Mesothelial cell of epicardium (in vitro differentiated cells): ENCODE measurements at regions not wholly inside any gene's neighbourhood (a gene's known extent, or its start where the extent isn't known, plus 50 kb on each side); places are given as distances from the start of the nearest gene placed in this dataset.

Source experiments
- DNase-seq, 2 experiments: peaks; one replicate each; pipeline ENCODE4 v3.0.0; 2021; ENCODE audit warnings: low spot score in 2 of 2; ENCODE audit not compliant: unreplicated experiment in 2 of 2
- H3K27ac Mint-ChIP-seq: 2 replicates; pipeline ENCODE4 v1.8.0; 2021; ENCODE audit warnings: mixed read lengths
- H3K27me3 Mint-ChIP-seq: 2 replicates; pipeline ENCODE4 v1.8.0; 2021; ENCODE audit warnings: low read depth, mixed read lengths
- H3K36me3 Mint-ChIP-seq: 2 replicates; pipeline ENCODE4 v1.8.0; 2021; ENCODE audit warnings: mixed read lengths
- H3K4me1 Mint-ChIP-seq: 2 replicates; pipeline ENCODE4 v1.8.0; 2021; ENCODE audit warnings: mixed read lengths
- H3K4me3 Mint-ChIP-seq: 2 replicates; pipeline ENCODE4 v1.8.0; 2021; ENCODE audit warnings: mild to moderate bottlenecking, moderate library complexity, mixed read lengths
- H3K9me3 Mint-ChIP-seq: 2 replicates; pipeline ENCODE4 v1.8.0; 2021; ENCODE audit warnings: mixed read lengths
- CTCF ChIP-seq: fragments of 200-600 bp; sonication (generic); IDR thresholded peaks from one replicate; pipeline ENCODE4 v1.5.0; 2021; ENCODE audit warnings: antibody characterized with exemption; ENCODE audit not compliant: unreplicated experiment

- Mint-ChIP-seq H3K4me1 (no peaks in the 10 kb centered on the region), H3K27me3 (no peaks in the 10 kb centered on the region)
- no peak for TF ChIP-seq CTCF
Measured at GRCh38 chr4:151922811-151923210, 162.0 kb upstream of the GATB start.

GRCh38 chr4:151922306-151922705 lies 161.5 kb upstream of the GATB start:
- no peaks in the 10 kb centered on the region for H3K27me3 Mint-ChIP-seq
- TF ChIP-seq CTCF: no peak
- DNase-seq: no peak
- no peaks in the 10 kb centered on the region for H3K4me1 Mint-ChIP-seq
- H3K27ac Mint-ChIP-seq: no peak overlapping the region
- peaks cover 13% of the 10 kb centered on the region for H3K9me3 Mint-ChIP-seq
- no peak overlapping the region for H3K4me3 Mint-ChIP-seq
- H3K36me3 Mint-ChIP-seq: no peaks in the 10 kb centered on the region

More at GRCh38 chr4:151922811-151923210, 162.0 kb upstream of the GATB start:
- no peak for DNase-seq
- Mint-ChIP-seq H3K9me3 (peaks cover 13% of the 10 kb centered on the region), H3K4me3 (no peak overlapping the region), H3K36me3 (no peaks in the 10 kb centered on the region), H3K27ac (no peak overlapping the region)

GRCh38 chr4:151921811-151922210 lies 161.0 kb upstream of the GATB start:
- no peaks in the 10 kb centered on the region for H3K4me1 Mint-ChIP-seq
- H3K27ac Mint-ChIP-seq: no peak overlapping the region

GRCh38 chr4:151921386-151921785 lies 160.6 kb upstream of the GATB start:
- Mint-ChIP-seq H3K27ac (no peak overlapping the region), H3K9me3 (peaks cover 10% of the 10 kb centered on the region), H3K36me3 (no peaks in the 10 kb centered on the region), H3K27me3 (no peaks in the 10 kb centered on the region), H3K4me3 (no peak overlapping the region), H3K4me1 (no peaks in the 10 kb centered on the region)
- no peak for DNase-seq
- no peak for TF ChIP-seq CTCF

More at GRCh38 chr4:151921811-151922210, 161.0 kb upstream of the GATB start:
- H3K9me3 Mint-ChIP-seq: peaks cover 13% of the 10 kb centered on the region
- TF ChIP-seq CTCF: no peak
- no peak overlapping the region for H3K4me3 Mint-ChIP-seq
- DNase-seq: no peak
- H3K36me3 Mint-ChIP-seq: no peaks in the 10 kb centered on the region
- H3K27me3 Mint-ChIP-seq: no peaks in the 10 kb centered on the region

GRCh38 chr4:151917145-151917734 lies 156.4 kb upstream of the GATB start:
- no peaks in the 10 kb centered on the region for H3K4me1 Mint-ChIP-seq
- TF ChIP-seq CTCF: no peak
- no peak for DNase-seq
- H3K36me3 Mint-ChIP-seq: peaks cover 3% of the 10 kb centered on the region
- H3K4me3 Mint-ChIP-seq: no peak overlapping the region
- H3K27ac Mint-ChIP-seq: no peak overlapping the region
- peaks cover 11% of the 10 kb centered on the region for H3K9me3 Mint-ChIP-seq
- H3K27me3 Mint-ChIP-seq: no peaks in the 10 kb centered on the region

GRCh38 chr4:151912632-151913031 lies 151.8 kb upstream of the GATB start:
- Mint-ChIP-seq H3K36me3 (peaks cover 3% of the 10 kb centered on the region), H3K4me3 (no peak overlapping the region), H3K27me3 (no peaks in the 10 kb centered on the region), H3K27ac (no peak overlapping the region), H3K4me1 (peaks cover 10% of the 10 kb centered on the region), H3K9me3 (peaks cover 11% of the 10 kb centered on the region)
- no peak for DNase-seq
- no peak for TF ChIP-seq CTCF
